ENCODE measurements at regions not wholly inside any gene's neighbourhood (a gene's known extent, or its start where the extent isn't known, plus 50 kb on each side); places are given as distances from the start of the nearest gene placed in this dataset.

DNA sequence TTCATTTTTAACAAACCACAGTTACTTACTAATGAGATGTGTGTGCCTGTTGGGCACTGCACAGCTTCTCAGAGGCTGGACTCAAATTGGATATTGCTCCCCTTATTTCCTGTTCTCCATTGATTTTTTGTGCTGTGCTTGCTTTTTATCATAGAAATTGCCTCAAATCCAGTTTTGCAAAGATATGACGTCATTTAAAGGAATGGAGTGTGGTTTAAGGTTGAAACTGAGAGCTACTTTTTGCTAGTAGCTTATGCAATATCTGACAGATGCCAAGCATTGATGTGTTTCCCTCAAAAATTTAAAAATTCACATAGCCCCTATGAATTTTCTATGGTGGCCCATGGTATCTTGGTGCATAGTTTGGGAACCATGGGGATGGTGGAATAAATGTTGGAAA is 67.7 kb upstream of the ROPN1 start:
- no peak for TF ChIP-seq JUN (IDR thresholded peaks at IDR 0.05; ENCODE audit: borderline replicate concordance, insufficient read depth, insufficient read length, low read depth)
- no peak for TF ChIP-seq POLR2A (IDR thresholded peaks at IDR 0.05; ENCODE audit: low read depth, low read length)
- TF ChIP-seq FOS (IDR thresholded peaks at IDR 0.05; ENCODE audit: borderline replicate concordance, insufficient read depth, low read length), result no peak
- TF ChIP-seq, protein P1, sequence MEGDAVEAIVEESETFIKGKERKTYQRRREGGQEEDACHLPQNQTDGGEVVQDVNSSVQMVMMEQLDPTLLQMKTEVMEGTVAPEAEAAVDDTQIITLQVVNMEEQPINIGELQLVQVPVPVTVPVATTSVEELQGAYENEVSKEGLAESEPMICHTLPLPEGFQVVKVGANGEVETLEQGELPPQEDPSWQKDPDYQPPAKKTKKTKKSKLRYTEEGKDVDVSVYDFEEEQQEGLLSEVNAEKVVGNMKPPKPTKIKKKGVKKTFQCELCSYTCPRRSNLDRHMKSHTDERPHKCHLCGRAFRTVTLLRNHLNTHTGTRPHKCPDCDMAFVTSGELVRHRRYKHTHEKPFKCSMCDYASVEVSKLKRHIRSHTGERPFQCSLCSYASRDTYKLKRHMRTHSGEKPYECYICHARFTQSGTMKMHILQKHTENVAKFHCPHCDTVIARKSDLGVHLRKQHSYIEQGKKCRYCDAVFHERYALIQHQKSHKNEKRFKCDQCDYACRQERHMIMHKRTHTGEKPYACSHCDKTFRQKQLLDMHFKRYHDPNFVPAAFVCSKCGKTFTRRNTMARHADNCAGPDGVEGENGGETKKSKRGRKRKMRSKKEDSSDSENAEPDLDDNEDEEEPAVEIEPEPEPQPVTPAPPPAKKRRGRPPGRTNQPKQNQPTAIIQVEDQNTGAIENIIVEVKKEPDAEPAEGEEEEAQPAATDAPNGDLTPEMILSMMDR (IDR thresholded peaks at IDR 0.05; ENCODE audit: extremely low read depth in 1 of 2, insufficient read depth in 1 of 2, low read depth in 1 of 2, low read length in 2 of 2), result no peak
- no peak for TF ChIP-seq POLR2AphosphoS5 (IDR thresholded peaks at IDR 0.05; ENCODE audit: insufficient read depth, low read depth, low read length)
- TF ChIP-seq GATA2 (IDR thresholded peaks at IDR 0.05; ENCODE audit: insufficient read depth, insufficient read length, low read depth, low read length), result no peak
- TF ChIP-seq MYC (IDR thresholded peaks at IDR 0.05; ENCODE audit: low read depth, low read length), result no peak
- TF ChIP-seq, protein P2, sequence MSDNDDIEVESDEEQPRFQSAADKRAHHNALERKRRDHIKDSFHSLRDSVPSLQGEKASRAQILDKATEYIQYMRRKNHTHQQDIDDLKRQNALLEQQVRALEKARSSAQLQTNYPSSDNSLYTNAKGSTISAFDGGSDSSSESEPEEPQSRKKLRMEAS (IDR thresholded peaks at IDR 0.05; ENCODE audit: insufficient read depth, insufficient read length), result no peak
- TF ChIP-seq EZH2 (IDR thresholded peaks at IDR 0.05; ENCODE audit: borderline replicate concordance, low read depth, low read length, severe bottlenecking), result no peak
- BruUV-seq (replicated peaks), result no TSS peak
- no peak overlapping the region for H3K9ac ChIP-seq (replicated peaks; ENCODE audit: extremely low read depth, insufficient read depth, low read length)
- no peak overlapping the region for H3K4me3 ChIP-seq (replicated peaks in 1 of 3; ENCODE audit: insufficient read depth in 1 of 3, low read depth in 1 of 3, low read length in 3 of 3)
- no peaks in the 10 kb centered on the region for H3K9me1 ChIP-seq (replicated peaks; ENCODE audit: control insufficient read depth, extremely low read depth, insufficient read depth, low read length)
- no peaks in the 10 kb centered on the region for H3K79me2 ChIP-seq (ENCODE audit: control insufficient read depth, insufficient read depth, low read length)
- POLR2A ChIA-PET, result no interaction called here
- no peak overlapping the region for H3K4me2 ChIP-seq (ENCODE audit: insufficient read depth, low read length)
- no peaks in the 10 kb centered on the region for H3K36me3 ChIP-seq (ENCODE audit: control insufficient read depth in 2 of 2, extremely low read depth in 1 of 2, insufficient read depth in 2 of 2, low read length in 2 of 2)
- CTCF ChIA-PET, result no interaction called here
- no peak overlapping the region for H2AFZ ChIP-seq (ENCODE audit: low read depth, low read length)
- dilution Hi-C loops (cut with MboI; ENCODE audit: extremely low pct_ligation_motif_present, low sequenced_read_pairs), result no loop called here
- no peaks in the 10 kb centered on the region for H3K4me1 ChIP-seq (ENCODE audit: control insufficient read depth, extremely low read depth, insufficient read depth, low read length)
- H3K27me3 ChIP-seq (ENCODE audit: control insufficient read depth in 2 of 2, insufficient read depth in 2 of 2, low read length in 2 of 2), result no peaks in the 10 kb centered on the region
- H4K20me1 ChIP-seq (replicated peaks; ENCODE audit: control insufficient read depth, extremely low read depth, insufficient read depth, low read length), result no peaks in the 10 kb centered on the region
- intact Hi-C loops (cut with micrococcal nuclease), result no loop called here
- FAIRE-seq (no peak), DNase-seq (ENCODE audit: low read depth, low spot score) (no peak)
- no peaks in the 10 kb centered on the region for H3K9me3 ChIP-seq (replicated peaks; ENCODE audit: control insufficient read depth, insufficient read depth, low read length)
- no peak overlapping the region for H3K27ac ChIP-seq (ENCODE audit: insufficient read depth, low read depth, low read length)
